ENCODE measurements at regions not wholly inside any gene's neighbourhood (a gene's known extent, or its start where the extent isn't known, plus 50 kb on each side); places are given as distances from the start of the nearest gene placed in this dataset.
"Not testable (repeated sequence)": the region's sequence is repeated elsewhere in the genome, so short reads cannot be mapped to it uniquely, and the experiment has no call there.

- not testable (repeated sequence) for TF ChIP-seq POLR2A, CTCF (IDR thresholded peaks at IDR 0.05)
These were observed 58.6 kb upstream of the WIPF3 start for GRCh38 chr7:29747645-29748245.

Data from prostate gland (tissue), 2 donors.